ENCODE measurements at regions not wholly inside any gene's neighbourhood (a gene's known extent, or its start where the extent isn't known, plus 50 kb on each side); places are given as distances from the start of the nearest gene placed in this dataset.

GRCh38 chr2:17135619-17136018, 382.6 kb downstream of the RAD51AP2 start:
- TF ChIP-seq CTCF (IDR thresholded peaks at IDR 0.05; ENCODE audit: low read depth, low read length) = no peak
- TF ChIP-seq POLR2A (IDR thresholded peaks at IDR 0.05; ENCODE audit: extremely low read depth, insufficient read length) = no peak
